ENCODE measurements at regions not wholly inside any gene's neighbourhood (a gene's known extent, or its start where the extent isn't known, plus 50 kb on each side); places are given as distances from the start of the nearest gene placed in this dataset.

GRCh38 chr9:90308691-90309090 lies 333.9 kb downstream of the DIRAS2 start:
- DNase-seq (ENCODE audit: low read depth): no peak

- no peak for DNase-seq (ENCODE audit: low read depth)
Measured at GRCh38 chr9:90309809-90310520, 332.7 kb downstream of the DIRAS2 start.

- DNase-seq (ENCODE audit: low read depth): no peak
Measured at GRCh38 chr9:90310521-90310876, 332.1 kb downstream of the DIRAS2 start.

- no peak for DNase-seq (ENCODE audit: low read depth)
Measured at GRCh38 chr9:90311811-90312210, 330.8 kb downstream of the DIRAS2 start.

GRCh38 chr9:90322296-90322695 lies 320.3 kb downstream of the DIRAS2 start:
- peak; percentile 6 for DNase-seq (ENCODE audit: low read depth)

GRCh38 chr9:90325913-90326653 lies 316.5 kb downstream of the DIRAS2 start:
- DNase-seq (ENCODE audit: low read depth): peak; percentile 5

- no peak for DNase-seq (ENCODE audit: low read depth)
Measured at GRCh38 chr9:90330231-90330630, 312.4 kb downstream of the DIRAS2 start.

- DNase-seq (ENCODE audit: low read depth): peak; percentile 25
Measured at GRCh38 chr9:90331826-90332575, 310.6 kb downstream of the DIRAS2 start.

GRCh38 chr9:90333226-90333625 lies 309.4 kb downstream of the DIRAS2 start:
- DNase-seq (ENCODE audit: low read depth): no peak

GRCh38 chr9:90340421-90340820 lies 302.2 kb downstream of the DIRAS2 start:
- peak; percentile 37 for DNase-seq (ENCODE audit: low read depth)

GRCh38 chr9:90342607-90343006 lies 300.0 kb downstream of the DIRAS2 start:
- DNase-seq (ENCODE audit: low read depth): no peak

GRCh38 chr9:90343366-90343765 lies 299.3 kb downstream of the DIRAS2 start:
- no peak for DNase-seq (ENCODE audit: low read depth)

- peak; percentile 16 for DNase-seq (ENCODE audit: low read depth)
Measured at GRCh38 chr9:90343991-90344390, 298.6 kb downstream of the DIRAS2 start.

GRCh38 chr9:90365666-90366065 lies 277.0 kb downstream of the DIRAS2 start:
- no peak for DNase-seq (ENCODE audit: low read depth)

GRCh38 chr9:90368241-90368640 lies 274.4 kb downstream of the DIRAS2 start:
- DNase-seq (ENCODE audit: low read depth): no peak

- DNase-seq (ENCODE audit: low read depth): no peak
Measured at GRCh38 chr9:90368928-90369327, 273.7 kb downstream of the DIRAS2 start.

- DNase-seq (ENCODE audit: low read depth): no peak
Measured at GRCh38 chr9:90379771-90380170, 262.9 kb downstream of the DIRAS2 start.

- no peak for DNase-seq (ENCODE audit: low read depth)
Measured at GRCh38 chr9:90385146-90385545, 257.5 kb downstream of the DIRAS2 start.

- no peak for DNase-seq (ENCODE audit: low read depth)
Measured at GRCh38 chr9:90393365-90394152, 249.1 kb downstream of the DIRAS2 start.

- no peak for DNase-seq (ENCODE audit: low read depth)
Measured at GRCh38 chr9:90394871-90395270, 247.8 kb downstream of the DIRAS2 start.

GRCh38 chr9:90400091-90400490 lies 242.5 kb downstream of the DIRAS2 start:
- no peak for DNase-seq (ENCODE audit: low read depth)

GRCh38 chr9:90408659-90409058 lies 234.0 kb downstream of the DIRAS2 start:
- no peak for DNase-seq (ENCODE audit: low read depth)
